Naive B cell (primary cell): ENCODE measurements at regions not wholly inside any gene's neighbourhood (a gene's known extent, or its start where the extent isn't known, plus 50 kb on each side); places are given as distances from the start of the nearest gene placed in this dataset.
A peak's percentile ranks its signal among the peaks of the same experiment; 100 is the strongest.

Source experiments
- ATAC-seq, 2 donors: fragments of 150-1000 bp; cut with Tn5 transposase; 2 replicates each; pipeline ENCODE4 v1.10.0; 2021; ENCODE audit warnings: low read depth in 2 of 2, mild to moderate bottlenecking in 2 of 2, moderate library complexity in 2 of 2
- DNase-seq: peaks from one replicate; pipeline ENCODE4 v3.0.0; 2022
- H3K27ac Mint-ChIP-seq, 6 donors: one replicate each; pipeline ENCODE4 v1.8.0; 2020 to 2022; ENCODE audit warnings: mild to moderate bottlenecking in 6 of 6, mixed read lengths in 6 of 6, moderate library complexity in 5 of 6, inconsistent platforms in 2 of 6
- H3K27me3 Mint-ChIP-seq, 3 donors: one replicate each; pipeline ENCODE4 v1.8.0; 2021 to 2022; ENCODE audit warnings: mixed read lengths in 3 of 3, mild to moderate bottlenecking in 1 of 3
- H3K36me3 Mint-ChIP-seq, 2 donors: one replicate each; pipeline ENCODE4 v1.8.0; 2020 to 2022; ENCODE audit warnings: mixed read lengths in 2 of 2, inconsistent platforms in 1 of 2, mild to moderate bottlenecking in 1 of 2
- H3K4me1 Mint-ChIP-seq, 3 donors: one replicate each; pipeline ENCODE4 v1.8.0; 2020 to 2022; ENCODE audit warnings: mixed read lengths in 3 of 3, inconsistent platforms in 1 of 3, mild to moderate bottlenecking in 1 of 3, moderate library complexity in 1 of 3
- H3K4me3 Mint-ChIP-seq, 8 donors: one replicate each; pipeline ENCODE4 v1.8.0; 2020 to 2022; ENCODE audit warnings: mild to moderate bottlenecking in 8 of 8, mixed read lengths in 8 of 8, moderate library complexity in 8 of 8, inconsistent platforms in 2 of 8
- H3K9me3 Mint-ChIP-seq, 7 donors: one replicate each; pipeline ENCODE4 v1.8.0; 2020 to 2022; ENCODE audit warnings: mixed read lengths in 7 of 7, mild to moderate bottlenecking in 5 of 7, inconsistent platforms in 2 of 7, moderate library complexity in 1 of 7

GRCh38 chr5:154107010-154107409, 68.2 kb downstream of the MFAP3 start:
- ATAC-seq: no peak
- Mint-ChIP-seq H3K27ac (no peak overlapping the region), H3K36me3 (no peaks in the 10 kb centered on the region), H3K4me1 (no peaks in the 10 kb centered on the region), H3K9me3 (peaks cover 0 to 1% (median 0%) of the 10 kb centered on the region in 7 donors), H3K4me3 (no peak overlapping the region), H3K27me3 (peaks cover 9 to 39% (median 32%) of the 10 kb centered on the region in 3 donors)
- no peak for DNase-seq

GRCh38 chr5:154107756-154108155, 69.0 kb downstream of the MFAP3 start:
- peaks cover 0 to 1% (median 0%) of the 10 kb centered on the region in 7 donors for H3K9me3 Mint-ChIP-seq
- H3K27me3 Mint-ChIP-seq: peaks cover 9 to 44% (median 34%) of the 10 kb centered on the region in 3 donors
- H3K27ac Mint-ChIP-seq: no peak overlapping the region
- no peak overlapping the region for H3K4me3 Mint-ChIP-seq
- H3K36me3 Mint-ChIP-seq: no peaks in the 10 kb centered on the region
- DNase-seq: no peak
- no peak for ATAC-seq
- no peaks in the 10 kb centered on the region for H3K4me1 Mint-ChIP-seq

- Mint-ChIP-seq H3K4me3 (no peak overlapping the region), H3K4me1 (no peaks in the 10 kb centered on the region), H3K27me3 (peaks cover 14 to 44% (median 32%) of the 10 kb centered on the region in 3 donors), H3K9me3 (peaks cover 0 to 1% (median 0%) of the 10 kb centered on the region in 7 donors), H3K36me3 (no peaks in the 10 kb centered on the region), H3K27ac (no peak overlapping the region)
- ATAC-seq (no peak), DNase-seq (no peak)
These were observed 70.8 kb downstream of the MFAP3 start for GRCh38 chr5:154109416-154110106.

DNA sequence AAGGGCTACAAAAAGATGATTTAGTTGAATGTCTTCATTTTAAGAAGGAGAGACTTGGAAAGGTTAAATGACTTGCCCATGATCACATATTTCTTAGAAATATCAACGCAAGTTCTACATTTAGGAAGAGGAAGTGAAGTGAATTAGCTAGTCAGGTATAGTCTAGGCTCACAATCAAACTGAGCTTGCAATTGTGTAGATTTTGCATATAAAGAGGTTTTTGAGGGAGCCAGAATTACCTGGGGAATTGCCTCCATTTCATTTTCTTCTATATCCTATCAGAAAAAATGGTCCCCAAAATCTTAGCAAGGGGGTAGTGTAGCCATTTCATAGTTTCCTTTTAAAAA, 71.3 kb downstream of the MFAP3 start:
- H3K4me3 Mint-ChIP-seq: no peak overlapping the region
- DNase-seq (no peak), ATAC-seq (no peak)
- peaks cover 14 to 49% (median 38%) of the 10 kb centered on the region in 3 donors for H3K27me3 Mint-ChIP-seq
- H3K9me3 Mint-ChIP-seq: peaks cover 0 to 1% (median 0%) of the 10 kb centered on the region in 7 donors
- H3K27ac Mint-ChIP-seq: no peak overlapping the region
- no peaks in the 10 kb centered on the region for H3K36me3 Mint-ChIP-seq
- H3K4me1 Mint-ChIP-seq: no peaks in the 10 kb centered on the region

DNA sequence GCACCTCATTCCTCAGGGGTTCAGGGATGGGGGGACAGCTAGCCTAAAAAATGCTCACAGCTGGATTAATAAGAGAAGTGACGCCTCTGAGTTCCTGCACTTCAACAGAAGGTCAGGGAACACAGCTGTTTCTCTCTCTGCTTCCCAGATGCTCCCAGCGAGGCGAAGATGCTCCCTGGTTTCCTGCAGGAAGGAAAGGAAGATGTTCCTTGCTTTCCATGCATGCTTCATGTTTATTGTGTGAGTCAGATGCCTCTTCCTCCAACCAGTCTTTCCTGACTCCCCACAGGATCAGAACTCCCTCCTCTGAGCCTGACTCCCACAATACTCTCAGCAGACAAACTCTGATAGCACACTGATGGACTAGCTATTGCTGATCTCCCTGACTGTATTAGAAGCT, 71.9 kb downstream of the MFAP3 start:
- Mint-ChIP-seq H3K27ac (no peak overlapping the region), H3K9me3 (peaks cover 0 to 1% (median 0%) of the 10 kb centered on the region in 7 donors), H3K27me3 (peaks cover 13 to 54% (median 43%) of the 10 kb centered on the region in 3 donors), H3K4me3 (no peak overlapping the region), H3K4me1 (no peaks in the 10 kb centered on the region), H3K36me3 (no peaks in the 10 kb centered on the region)
- DNase-seq: no peak
- no peak for ATAC-seq

DNA sequence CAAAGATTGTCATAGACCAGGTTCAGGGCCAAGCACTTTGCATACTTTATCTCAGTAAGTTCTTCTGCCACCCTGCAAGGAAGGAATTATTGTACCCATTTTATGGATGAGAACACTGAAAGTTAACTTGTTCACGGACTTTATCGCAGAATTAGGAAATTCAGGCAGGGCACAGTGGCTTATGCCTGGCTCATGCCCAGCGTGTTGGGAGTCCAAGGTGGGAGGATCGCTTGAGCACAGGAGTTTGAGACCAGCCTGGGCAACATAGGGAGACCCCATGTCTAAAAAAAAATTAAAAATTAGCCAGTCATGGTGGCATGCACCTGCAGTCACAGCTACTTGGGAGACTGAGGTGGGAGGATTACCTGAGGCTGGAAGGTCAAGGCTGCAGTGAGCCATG, 72.4 kb downstream of the MFAP3 start:
- DNase-seq (no peak), ATAC-seq (no peak)
- H3K27ac Mint-ChIP-seq: no peak overlapping the region
- no peaks in the 10 kb centered on the region for H3K36me3 Mint-ChIP-seq
- H3K9me3 Mint-ChIP-seq: no peaks in the 10 kb centered on the region
- H3K27me3 Mint-ChIP-seq: peaks cover 15 to 55% (median 41%) of the 10 kb centered on the region in 3 donors
- H3K4me3 Mint-ChIP-seq: no peak overlapping the region
- H3K4me1 Mint-ChIP-seq: no peaks in the 10 kb centered on the region

DNA sequence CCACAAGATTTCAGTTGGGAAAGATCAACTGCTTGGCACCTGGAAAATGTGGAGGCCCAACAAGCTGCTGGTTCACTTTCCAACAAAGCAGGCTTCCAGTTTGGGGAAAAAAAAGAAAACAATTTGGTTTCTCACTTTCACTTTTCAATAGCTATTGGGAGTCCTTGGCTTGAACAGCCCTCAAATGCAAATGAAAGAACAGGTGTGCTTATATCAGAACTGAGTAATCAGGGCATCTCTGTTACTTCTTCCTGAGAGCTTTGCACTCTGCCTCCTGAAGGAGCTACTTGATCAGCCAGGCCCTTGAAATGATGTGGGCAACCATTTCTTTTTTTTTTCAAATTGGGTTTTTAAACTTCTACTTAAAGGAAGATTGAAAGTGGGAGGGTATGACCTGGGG, 73.5 kb downstream of the MFAP3 start:
- Mint-ChIP-seq H3K27ac (no peak overlapping the region), H3K27me3 (peaks cover 21 to 66% (median 51%) of the 10 kb centered on the region in 3 donors), H3K36me3 (no peaks in the 10 kb centered on the region), H3K9me3 (peaks cover 0 to 3% (median 0%) of the 10 kb centered on the region in 7 donors), H3K4me3 (no peak overlapping the region), H3K4me1 (no peaks in the 10 kb centered on the region)
- DNase-seq: no peak
- no peak for ATAC-seq

DNA sequence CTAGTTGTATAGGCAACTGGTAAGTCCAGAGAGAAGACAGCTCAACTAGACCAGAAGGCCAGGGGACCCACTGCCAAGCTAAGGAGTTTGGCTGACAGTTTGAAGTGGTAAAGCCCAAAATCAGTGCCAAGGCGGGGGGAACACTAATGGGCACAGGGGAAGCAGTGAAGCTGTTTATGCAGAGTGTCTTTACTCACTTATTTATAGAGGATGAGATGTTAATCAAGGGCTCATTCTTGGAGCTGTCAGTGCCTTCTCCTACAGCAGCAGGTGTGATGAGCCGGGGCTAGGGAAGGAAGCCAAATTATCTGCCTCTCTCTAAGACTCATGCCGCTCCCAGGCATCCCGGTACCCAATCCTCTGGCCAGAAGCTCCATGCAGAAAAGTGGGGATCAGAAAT, 75.2 kb upstream of the GALNT10 start:
- ATAC-seq: no peak
- H3K9me3 Mint-ChIP-seq: peaks cover 0 to 3% (median 0%) of the 10 kb centered on the region in 7 donors
- no peaks in the 10 kb centered on the region for H3K36me3 Mint-ChIP-seq
- H3K27ac Mint-ChIP-seq: no peak overlapping the region
- H3K4me3 Mint-ChIP-seq: no peak overlapping the region
- H3K27me3 Mint-ChIP-seq: peaks cover 27 to 72% (median 62%) of the 10 kb centered on the region in 3 donors
- DNase-seq: no peak
- H3K4me1 Mint-ChIP-seq: peaks cover 0 to 4% (median 0%) of the 10 kb centered on the region in 3 donors

DNA sequence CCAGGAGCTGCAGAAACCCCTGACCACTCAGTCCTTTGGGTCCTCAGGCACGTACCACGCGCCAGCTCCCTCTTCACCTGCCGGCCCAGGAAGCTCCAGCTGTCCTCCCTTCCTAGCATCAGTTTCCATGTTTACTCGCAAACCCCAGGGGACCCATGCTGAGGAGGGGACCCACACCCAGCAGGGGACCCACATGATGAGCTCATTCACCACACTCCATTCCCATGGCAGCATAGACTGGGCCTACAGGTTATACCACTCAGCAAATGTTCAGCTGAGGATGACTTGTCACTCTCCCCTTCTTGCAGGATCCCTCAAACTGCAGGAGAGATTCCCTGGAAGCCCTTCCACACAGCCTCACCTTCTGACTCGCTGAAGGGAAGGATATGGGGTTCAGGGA, 73.5 kb upstream of the GALNT10 start:
- Mint-ChIP-seq H3K4me3 (no peak overlapping the region), H3K27me3 (peaks cover 34 to 67% (median 64%) of the 10 kb centered on the region in 3 donors), H3K27ac (no peak overlapping the region), H3K4me1 (peaks cover 0 to 4% (median 0%) of the 10 kb centered on the region in 3 donors), H3K36me3 (no peaks in the 10 kb centered on the region), H3K9me3 (peaks cover 0 to 6% (median 0%) of the 10 kb centered on the region in 7 donors)
- no peak for ATAC-seq
- DNase-seq: no peak

DNA sequence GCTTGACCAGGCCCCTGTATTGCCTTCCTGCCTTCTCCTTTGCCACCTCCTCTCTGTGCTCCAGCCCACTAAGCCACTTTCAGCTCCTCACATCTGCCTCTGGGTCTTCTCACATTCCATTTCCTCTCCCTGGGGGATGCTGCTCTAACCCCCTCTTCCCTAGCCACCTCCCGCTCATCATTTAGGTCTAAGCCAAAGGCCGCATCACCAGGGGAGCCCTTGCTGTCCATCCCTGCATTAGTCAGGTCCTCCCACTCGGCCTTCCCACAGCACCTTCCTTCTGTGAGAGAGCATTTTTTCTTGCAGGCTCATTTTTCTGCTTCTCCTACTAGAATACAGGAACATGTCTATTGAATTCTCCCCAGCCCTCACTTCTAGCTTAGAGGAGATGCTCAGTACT, 72.6 kb upstream of the GALNT10 start:
- Mint-ChIP-seq H3K9me3 (peaks cover 0 to 6% (median 0%) of the 10 kb centered on the region in 7 donors), H3K27me3 (peaks cover 34 to 62% (median 61%) of the 10 kb centered on the region in 3 donors), H3K4me1 (peaks cover 0 to 4% (median 0%) of the 10 kb centered on the region in 3 donors), H3K4me3 (no peak overlapping the region), H3K36me3 (no peaks in the 10 kb centered on the region), H3K27ac (no peak overlapping the region)
- ATAC-seq: no peak
- no peak for DNase-seq

- peaks cover 37 to 62% (median 61%) of the 10 kb centered on the region in 3 donors for H3K27me3 Mint-ChIP-seq
- H3K9me3 Mint-ChIP-seq: peaks cover 1 to 8% (median 2%) of the 10 kb centered on the region in 7 donors
- ATAC-seq: no peak
- H3K4me3 Mint-ChIP-seq: no peak overlapping the region
- DNase-seq: no peak
- H3K36me3 Mint-ChIP-seq: peaks cover 3 to 4% of the 10 kb centered on the region in 2 donors
- no peak overlapping the region for H3K27ac Mint-ChIP-seq
- peaks cover 0 to 4% (median 0%) of the 10 kb centered on the region in 3 donors for H3K4me1 Mint-ChIP-seq
These were observed 72.1 kb upstream of the GALNT10 start for GRCh38 chr5:154118385-154118784.

DNA sequence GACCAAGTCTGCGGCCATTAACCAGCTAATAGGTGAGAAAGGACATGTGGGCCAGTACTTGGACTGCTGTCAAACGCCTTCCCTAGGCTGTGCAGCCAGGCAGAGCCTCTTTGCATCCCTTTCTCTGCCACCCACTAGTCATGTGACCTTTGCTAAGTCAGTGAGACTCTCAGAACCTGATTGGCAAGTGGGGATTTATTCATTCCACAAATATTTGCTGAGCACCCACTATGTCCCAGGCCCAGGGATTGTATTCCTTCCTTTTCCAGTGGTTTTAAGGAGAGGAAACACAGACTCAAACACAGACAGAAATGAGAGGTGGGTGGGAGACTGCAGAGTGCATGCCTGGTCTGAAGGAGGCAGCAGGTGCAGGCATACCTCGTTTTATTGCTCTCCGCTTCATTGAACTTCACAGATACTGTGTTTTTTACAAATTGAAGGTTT, 71.6 kb upstream of the GALNT10 start:
- ATAC-seq (peak in 1 of 2 donors; percentile 54), DNase-seq (no peak)
- Mint-ChIP-seq H3K36me3 (peaks cover 7 to 8% of the 10 kb centered on the region in 2 donors), H3K4me3 (no peak overlapping the region), H3K4me1 (peaks cover 0 to 4% (median 0%) of the 10 kb centered on the region in 3 donors), H3K27ac (no peak overlapping the region), H3K9me3 (peaks cover 2 to 11% (median 5%) of the 10 kb centered on the region in 7 donors), H3K27me3 (peaks cover 40 to 66% (median 65%) of the 10 kb centered on the region in 3 donors)

DNA sequence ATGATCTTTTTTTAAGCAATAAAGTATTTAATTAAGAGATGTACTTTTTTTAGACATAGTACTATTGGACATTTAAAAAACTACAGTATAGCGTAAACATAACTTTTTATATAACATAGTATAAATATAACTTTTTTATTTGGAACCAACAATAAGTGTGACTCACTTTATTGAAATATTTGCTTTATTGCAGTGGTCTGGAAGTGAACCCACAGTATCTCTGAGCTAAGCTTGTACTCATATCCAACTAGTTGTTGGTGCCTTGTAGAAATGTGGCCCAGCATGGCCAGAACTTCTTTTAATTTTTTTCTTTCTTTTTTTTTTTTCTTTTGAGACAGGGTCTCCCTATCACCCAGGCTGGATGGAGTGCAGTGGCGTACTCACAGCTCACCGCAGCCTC, 61.5 kb upstream of the GALNT10 start:
- Mint-ChIP-seq H3K9me3 (peaks cover 2 to 11% (median 7%) of the 10 kb centered on the region in 7 donors), H3K36me3 (peaks cover 0 to 11% of the 10 kb centered on the region in 2 donors), H3K4me3 (no peak overlapping the region), H3K4me1 (no peaks in the 10 kb centered on the region), H3K27ac (no peak overlapping the region), H3K27me3 (peaks cover 19 to 51% (median 21%) of the 10 kb centered on the region in 3 donors)
- ATAC-seq (no peak), DNase-seq (no peak)

- DNase-seq (no peak), ATAC-seq (no peak)
- peaks cover 10 to 45% (median 13%) of the 10 kb centered on the region in 3 donors for H3K27me3 Mint-ChIP-seq
- no peaks in the 10 kb centered on the region for H3K4me1 Mint-ChIP-seq
- H3K36me3 Mint-ChIP-seq: peaks cover 0 to 4% of the 10 kb centered on the region in 2 donors
- no peak overlapping the region for H3K27ac Mint-ChIP-seq
- H3K4me3 Mint-ChIP-seq: no peak overlapping the region
- peaks cover 0 to 10% (median 3%) of the 10 kb centered on the region in 7 donors for H3K9me3 Mint-ChIP-seq
These were observed 60.6 kb upstream of the GALNT10 start for GRCh38 chr5:154129921-154130320.
